ENCODE measurements at regions not wholly inside any gene's neighbourhood (a gene's known extent, or its start where the extent isn't known, plus 50 kb on each side); places are given as distances from the start of the nearest gene placed in this dataset.

- no peak for TF ChIP-seq PRRX2 (CRISPR knock-in tag; IDR thresholded peaks at IDR 0.05)
- no peak for TF ChIP-seq ATF2 (CRISPR knock-in tag; IDR thresholded peaks at IDR 0.05; ENCODE audit: borderline replicate concordance, low read depth)
These were observed 292.3 kb downstream of the PMP22 start for GRCh38 chr17:14972844-14973243.

Data from WTC11 (cell line).